GM23248 (cell line): ENCODE measurements at regions not wholly inside any gene's neighbourhood (a gene's known extent, or its start where the extent isn't known, plus 50 kb on each side); places are given as distances from the start of the nearest gene placed in this dataset.
"Not testable (repeated sequence)": the region's sequence is repeated elsewhere in the genome, so short reads cannot be mapped to it uniquely, and the experiment has no call there.

Experiments used
- DNase-seq: peaks from one replicate; pipeline ENCODE4 v3.0.0-alpha.2; 2015
- H2AFZ ChIP-seq: fragments of 200-600 bp; sonication (generic); 2 replicates; pipeline ENCODE4 v1.6.1; 2016; ENCODE audit warnings: antibody characterized with exemption
- H3F3A ChIP-seq: fragments of 200-600 bp; sonication (generic); 2 replicates; pipeline ENCODE4 v1.6.1; 2016; ENCODE audit warnings: mild to moderate bottlenecking, antibody characterized with exemption, mixed run types; ENCODE audit not compliant: insufficient read depth
- H3K27ac ChIP-seq: fragments of 200-600 bp; sonication (generic); 2 replicates; pipeline ENCODE4 v1.5.1; 2016; ENCODE audit warnings: mild to moderate bottlenecking
- H3K27me3 ChIP-seq: fragments of 200-600 bp; sonication (generic); replicated peaks from 2 replicates; pipeline ENCODE4 v1.6.1; 2016; ENCODE audit warnings: mild to moderate bottlenecking; ENCODE audit not compliant: insufficient read depth
- H3K36me3 ChIP-seq: fragments of 200-600 bp; sonication (generic); 2 replicates; pipeline ENCODE4 v1.6.1; 2016; ENCODE audit warnings: low read depth, mild to moderate bottlenecking
- H3K4me1 ChIP-seq: fragments of 200-600 bp; sonication (generic); 2 replicates; pipeline ENCODE4 v1.6.1; 2016; ENCODE audit warnings: mild to moderate bottlenecking; ENCODE audit not compliant: insufficient read depth
- H3K4me2 ChIP-seq: fragments of 200-600 bp; sonication (generic); one replicate; pipeline ENCODE4 v1.6.1; 2016; ENCODE audit warnings: mild to moderate bottlenecking; ENCODE audit not compliant: unreplicated experiment
- H3K4me3 ChIP-seq: fragments of 200-600 bp; sonication (generic); 2 replicates; pipeline ENCODE4 v1.5.1; 2016; ENCODE audit warnings: mild to moderate bottlenecking
- H3K79me2 ChIP-seq: fragments of 200-600 bp; sonication (generic); 2 replicates; pipeline ENCODE4 v1.6.1; 2016; ENCODE audit warnings: mild to moderate bottlenecking; ENCODE audit not compliant: insufficient read depth
- H3K9ac ChIP-seq: fragments of 200-600 bp; sonication (generic); 2 replicates; pipeline ENCODE4 v1.6.1; 2016; ENCODE audit warnings: mild to moderate bottlenecking
- H3K9me2 ChIP-seq: fragments of 200-600 bp; sonication (generic); 2 replicates; pipeline ENCODE4 v1.6.1; 2016; ENCODE audit warnings: mixed run types, mild to moderate bottlenecking, moderate library complexity; ENCODE audit not compliant: insufficient read depth
- H3K9me3 ChIP-seq: fragments of 200-600 bp; sonication (generic); one replicate; pipeline ENCODE4 v1.6.1; 2017; ENCODE audit warnings: low read depth
- H4K20me1 ChIP-seq: fragments of 200-600 bp; sonication (generic); 2 replicates; pipeline ENCODE4 v1.6.0; 2016; ENCODE audit not compliant: insufficient read depth
- EZH2 ChIP-seq: fragments of 200-600 bp; sonication (generic); IDR thresholded peaks from 2 replicates; pipeline ENCODE4 v1.6.1; 2018; ENCODE audit warnings: antibody characterized with exemption, mild to moderate bottlenecking; ENCODE audit not compliant: insufficient read depth, poor library complexity, severe bottlenecking
- EZH2phosphoT487 ChIP-seq: fragments of 200-600 bp; sonication (generic); IDR thresholded peaks from 2 replicates; pipeline ENCODE4 v1.6.1; 2018; ENCODE audit warnings: antibody characterized with exemption, moderate library complexity, mild to moderate bottlenecking, low read depth; ENCODE audit not compliant: insufficient read depth
- WGBS, 2 experiments: methylation state at CpG; one replicate each; pipeline ENCODE4 v1.1.6; 2015 to 2017; ENCODE audit warnings: low lambda C conversion rate in 2 of 2, low coverage in 1 of 2; ENCODE audit errors: missing lambda C conversion rate in 2 of 2; 5-methylcytosine and 5-hydroxymethylcytosine counted together
- in situ Hi-C: fragments of 300-500 bp; cut with MboI; formaldehyde crosslinking; loops from 2 replicates; pipeline ENCODE4 v1.15.0; 2020

GRCh38 chr7:111657018-111657417 is 94.7 kb upstream of the IMMP2L start:
- no peak overlapping the region for H3K9ac ChIP-seq
- H3K27me3 ChIP-seq: no peaks in the 10 kb centered on the region
- no peak overlapping the region for H2AFZ ChIP-seq
- no peaks in the 10 kb centered on the region for H4K20me1 ChIP-seq
- H3K27ac ChIP-seq: no peak overlapping the region
- no peak for DNase-seq
- H3K9me2 ChIP-seq: no peaks in the 10 kb centered on the region
- H3F3A ChIP-seq: no peaks in the 10 kb centered on the region
- H3K79me2 ChIP-seq: no peaks in the 10 kb centered on the region
- no peaks in the 10 kb centered on the region for H3K4me1 ChIP-seq
- H3K9me3 ChIP-seq: no peaks in the 10 kb centered on the region
- in situ Hi-C loops: no loop called here
- H3K36me3 ChIP-seq: no peaks in the 10 kb centered on the region
- TF ChIP-seq EZH2 (no peak), EZH2phosphoT487 (no peak)
- WGBS, 2 experiments: 27 to 29% methylated on average over 3 of the region's 3 CpGs
- no peak overlapping the region for H3K4me2 ChIP-seq
- H3K4me3 ChIP-seq: no peak overlapping the region

GRCh38 chr7:111654343-111654742 is 92.1 kb upstream of the IMMP2L start:
- H3K4me3 ChIP-seq: no peak overlapping the region
- no peaks in the 10 kb centered on the region for H3K36me3 ChIP-seq
- in situ Hi-C loops: no loop called here
- TF ChIP-seq EZH2phosphoT487 (no peak), EZH2 (no peak)
- no peaks in the 10 kb centered on the region for H3K9me2 ChIP-seq
- no peaks in the 10 kb centered on the region for H3K4me1 ChIP-seq
- no peaks in the 10 kb centered on the region for H4K20me1 ChIP-seq
- 1 to 3% methylated on average over 6 of the region's 6 CpGs for WGBS, 2 experiments
- peak; percentile 6 for DNase-seq
- H3K79me2 ChIP-seq: no peaks in the 10 kb centered on the region
- H3K9ac ChIP-seq: no peak overlapping the region
- H3K4me2 ChIP-seq: no peak overlapping the region
- no peak overlapping the region for H2AFZ ChIP-seq
- H3K27ac ChIP-seq: no peak overlapping the region
- H3K9me3 ChIP-seq: no peaks in the 10 kb centered on the region
- no peaks in the 10 kb centered on the region for H3K27me3 ChIP-seq
- peaks cover 6% of the 10 kb centered on the region; the same call in 1 of the 2 replicates for H3F3A ChIP-seq

GRCh38 chr7:111653846-111654245 is 91.6 kb upstream of the IMMP2L start:
- Histone ChIP-seq H3F3A (peaks cover 6% of the 10 kb centered on the region; the same call in 1 of the 2 replicates), H3K27me3 (no peaks in the 10 kb centered on the region), H3K36me3 (no peaks in the 10 kb centered on the region), H3K9ac (no peak overlapping the region), H3K9me2 (no peaks in the 10 kb centered on the region), H3K9me3 (no peaks in the 10 kb centered on the region), H3K79me2 (no peaks in the 10 kb centered on the region), H3K4me2 (no peak overlapping the region), H3K27ac (no peak overlapping the region), H2AFZ (no peak overlapping the region), H4K20me1 (no peaks in the 10 kb centered on the region), H3K4me3 (no peak overlapping the region), H3K4me1 (no peaks in the 10 kb centered on the region)
- 45 to 51% methylated on average over 3 of the region's 3 CpGs for WGBS, 2 experiments
- TF ChIP-seq EZH2: no peak
- TF ChIP-seq EZH2phosphoT487: no peak
- in situ Hi-C loops: no loop called here
- no peak for DNase-seq

GRCh38 chr7:111650456-111650999 is 88.2 kb upstream of the IMMP2L start:
- no peak overlapping the region for H3K9ac ChIP-seq
- H3K4me1 ChIP-seq: no peaks in the 10 kb centered on the region
- H4K20me1 ChIP-seq: no peaks in the 10 kb centered on the region
- H3K9me3 ChIP-seq: no peaks in the 10 kb centered on the region
- H3K79me2 ChIP-seq: no peaks in the 10 kb centered on the region
- no peaks in the 10 kb centered on the region for H3K27me3 ChIP-seq
- TF ChIP-seq EZH2phosphoT487: no peak
- H3F3A ChIP-seq: peaks cover 6% of the 10 kb centered on the region; the same call in 1 of the 2 replicates
- no peak overlapping the region for H3K27ac ChIP-seq
- H3K36me3 ChIP-seq: no peaks in the 10 kb centered on the region
- peak; percentile 38 for DNase-seq
- no peak overlapping the region for H3K4me3 ChIP-seq
- no peak overlapping the region; the same call in 1 of the 2 replicates for H2AFZ ChIP-seq
- WGBS, 2 experiments: 3 to 4% methylated on average over 5 of the region's 5 CpGs
- in situ Hi-C loops: no loop called here
- no peaks in the 10 kb centered on the region for H3K9me2 ChIP-seq
- H3K4me2 ChIP-seq: no peak overlapping the region

GRCh38 chr7:111647881-111648280 is 85.6 kb upstream of the IMMP2L start:
- Histone ChIP-seq H3K9me2 (no peaks in the 10 kb centered on the region), H4K20me1 (no peaks in the 10 kb centered on the region), H3K27ac (no peak overlapping the region), H3K4me3 (no peak overlapping the region), H3F3A (peaks cover 6% of the 10 kb centered on the region; the same call in 1 of the 2 replicates), H2AFZ (no peak overlapping the region), H3K4me1 (no peaks in the 10 kb centered on the region), H3K79me2 (no peaks in the 10 kb centered on the region), H3K27me3 (no peaks in the 10 kb centered on the region), H3K36me3 (no peaks in the 10 kb centered on the region), H3K4me2 (no peak overlapping the region), H3K9me3 (no peaks in the 10 kb centered on the region), H3K9ac (no peak overlapping the region)
- DNase-seq: no peak
- TF ChIP-seq EZH2phosphoT487: no peak
- TF ChIP-seq EZH2: no peak
- in situ Hi-C loops: no loop called here
- WGBS, 2 experiments: 4 to 5% methylated on average over 4 of the region's 4 CpGs

- H3K4me2 ChIP-seq, H3K4me1 ChIP-seq, H3K27me3 ChIP-seq, H3K27ac ChIP-seq, H3K9ac ChIP-seq, H3K9me3 ChIP-seq, H2AFZ ChIP-seq, H3K79me2 ChIP-seq, H3K9me2 ChIP-seq, in situ Hi-C loops, H3K4me3 ChIP-seq, DNase-seq, H4K20me1 ChIP-seq, H3K36me3 ChIP-seq, H3F3A ChIP-seq: not testable (repeated sequence)
- 85 to 89% methylated on average over 13 to 14 of the region's 14 CpGs for WGBS, 2 experiments
Measured at GRCh38 chr7:111644595-111644994, 82.3 kb upstream of the IMMP2L start.
